HG02642 (cell line): ENCODE measurements at regions not wholly inside any gene's neighbourhood (a gene's known extent, or its start where the extent isn't known, plus 50 kb on each side); places are given as distances from the start of the nearest gene placed in this dataset.

Experiments
- ATAC-seq: cut with Tn5 transposase; IDR thresholded peaks from one replicate; pipeline ENCODE4 v1.9.1; 2021; ENCODE audit warnings: mild to moderate bottlenecking; ENCODE audit not compliant: unreplicated experiment, poor library complexity

DNA sequence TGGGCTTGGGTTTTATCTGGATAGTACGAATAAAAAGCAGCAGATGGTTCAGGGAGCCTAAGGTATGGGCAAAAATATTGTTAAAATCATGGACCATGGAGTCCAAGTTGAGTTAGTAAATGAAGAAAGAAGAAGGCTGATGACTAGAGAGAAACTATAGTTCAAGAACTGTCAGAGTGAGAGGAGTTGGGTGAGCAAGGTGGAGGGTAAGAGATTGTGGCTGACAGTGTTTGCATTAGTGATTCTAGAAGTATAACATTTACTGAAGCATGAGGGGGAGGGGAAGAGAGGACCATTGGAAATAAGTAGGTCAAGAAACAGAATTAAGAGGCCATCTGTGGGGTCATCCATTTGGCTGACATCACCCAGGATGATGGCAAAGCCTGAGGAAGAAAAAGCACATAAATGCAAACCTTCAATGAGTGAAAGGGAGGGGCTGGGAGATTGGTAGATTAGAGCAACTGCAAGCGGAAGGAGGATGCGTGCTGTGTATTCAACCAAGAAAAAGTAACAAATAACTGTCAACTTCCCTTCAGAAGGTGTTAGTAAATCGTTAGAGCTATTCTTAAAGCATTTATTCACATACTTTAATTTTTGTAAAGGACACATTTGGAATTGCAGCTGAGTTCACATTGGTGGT, 392.8 kb downstream of the TSN start:
- no peak for ATAC-seq

DNA sequence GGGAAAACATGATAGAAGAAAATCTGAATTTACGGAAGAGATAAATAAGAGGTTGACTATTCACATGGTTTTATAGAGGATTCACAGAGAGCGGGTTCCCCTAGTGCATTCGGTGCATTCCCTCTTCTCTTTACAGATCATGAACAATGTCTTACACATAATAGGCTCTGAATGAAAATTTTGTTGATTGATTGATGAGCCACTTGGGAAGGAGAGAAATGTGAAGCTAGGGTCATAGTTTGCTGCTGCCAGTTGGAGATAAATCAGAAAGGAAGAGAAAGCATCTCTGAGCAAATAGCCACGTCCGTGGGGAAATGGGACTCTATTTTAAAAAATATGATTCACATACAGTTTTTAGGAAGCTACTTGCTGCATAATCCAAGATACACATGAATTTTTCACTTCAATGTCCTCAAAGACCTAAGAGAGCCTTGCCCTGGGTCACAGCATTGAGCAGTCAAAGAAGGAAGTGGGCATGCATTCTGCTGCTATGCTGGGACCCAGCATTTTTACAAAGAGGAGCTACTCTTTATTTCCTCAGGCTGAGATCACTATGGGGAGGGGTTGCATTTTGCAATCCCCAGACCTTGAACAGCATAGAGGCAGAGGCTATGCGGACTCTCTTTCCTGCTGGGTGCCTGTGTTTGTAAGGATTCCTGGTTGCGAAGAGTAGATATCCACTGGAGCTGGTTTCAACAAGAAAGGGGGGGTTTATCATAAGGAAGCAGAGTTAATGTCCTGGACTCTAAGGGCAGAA, 395.3 kb downstream of the TSN start:
- ATAC-seq = no peak

DNA sequence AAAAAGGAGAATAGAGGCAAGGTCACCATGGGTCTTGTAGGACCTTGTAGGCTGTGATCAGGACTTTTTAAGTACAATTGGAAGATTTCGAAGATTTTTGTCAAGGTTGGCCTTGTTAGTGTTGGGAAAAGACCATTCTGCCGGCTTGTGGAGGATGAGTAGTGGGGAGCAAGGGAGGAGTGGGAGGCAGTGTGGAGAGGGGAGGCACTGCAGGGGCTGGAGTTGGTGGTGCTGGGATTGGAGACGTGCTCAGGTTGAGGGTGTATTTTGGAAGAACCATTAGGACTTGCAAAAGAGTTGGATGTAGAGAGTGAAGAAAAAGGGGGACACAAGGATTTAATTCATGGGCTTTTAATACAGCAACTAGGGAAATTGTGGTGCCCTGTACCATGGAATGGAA, 397.1 kb downstream of the TSN start:
- ATAC-seq = no peak

DNA sequence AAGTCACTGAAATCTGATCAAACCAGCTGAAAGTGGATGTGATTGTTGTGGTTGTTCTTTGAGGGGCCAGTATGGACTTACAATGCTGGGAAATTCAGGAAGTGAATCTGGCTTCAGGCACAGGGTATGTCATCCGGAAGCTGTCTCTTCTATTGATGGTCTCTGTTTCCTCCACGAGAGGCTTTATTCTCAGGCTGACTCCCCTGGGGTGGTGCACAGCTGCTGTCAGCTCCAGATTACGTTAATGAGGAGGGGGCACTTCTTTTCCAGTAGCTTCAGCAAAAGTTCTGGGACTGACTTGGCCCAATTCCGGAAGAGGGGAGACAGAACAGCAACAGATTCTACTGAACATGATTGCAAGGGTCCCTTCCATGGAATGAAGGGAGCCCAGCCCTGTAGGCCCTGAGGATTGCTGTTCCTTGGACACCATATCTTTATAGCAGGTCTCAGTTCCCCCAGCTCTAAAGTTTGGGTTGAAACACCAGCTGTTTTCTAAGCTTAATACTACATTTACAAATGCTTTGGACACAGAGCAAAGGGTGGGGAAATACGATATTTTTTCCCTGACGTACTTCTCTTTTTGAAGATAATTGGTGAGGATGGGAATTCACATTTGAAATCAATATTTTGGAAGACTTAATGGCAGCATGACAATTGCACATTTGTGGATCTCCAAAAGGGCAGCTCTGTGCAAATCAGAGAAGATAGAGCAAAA, 400.9 kb downstream of the TSN start:
- ATAC-seq = no peak

DNA sequence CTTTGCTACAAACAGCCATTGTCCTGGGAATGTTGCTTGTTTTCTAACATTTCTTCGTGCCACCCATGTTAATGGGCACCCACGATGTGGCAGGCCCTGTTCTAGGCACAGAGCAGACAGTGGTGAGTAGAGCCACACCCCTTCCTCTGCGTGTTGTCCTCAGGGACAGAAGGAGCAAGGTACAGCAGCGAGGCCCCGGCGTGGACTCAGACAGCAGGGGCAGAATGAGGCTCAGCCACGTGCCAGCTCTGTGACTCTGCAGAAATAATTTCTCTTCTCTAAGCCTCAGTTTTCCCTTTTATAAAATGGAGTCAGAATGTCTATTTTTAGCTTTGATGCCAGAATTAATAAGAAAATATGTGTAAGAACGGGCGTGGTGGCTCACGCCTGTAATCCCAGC, 401.7 kb downstream of the TSN start:
- no peak for ATAC-seq

DNA sequence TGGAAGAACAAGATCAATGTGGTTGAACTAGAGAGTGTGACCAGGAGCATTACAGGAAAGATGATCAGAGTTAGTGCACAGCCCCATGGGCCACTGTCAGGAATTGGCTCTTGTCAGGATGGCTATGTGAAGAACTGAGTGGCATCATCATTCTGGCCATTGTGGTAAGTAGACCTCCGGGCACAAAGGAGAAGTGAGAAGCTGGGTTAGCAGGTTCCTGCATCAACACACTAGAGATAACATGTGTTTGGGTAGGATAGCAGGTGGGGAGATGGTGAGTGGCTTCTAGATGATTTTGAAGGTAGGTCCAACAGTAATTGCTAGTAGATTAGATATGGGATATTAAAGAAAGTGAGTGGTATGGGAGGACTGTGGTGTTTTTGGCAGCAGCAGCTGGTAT, 408.2 kb downstream of the TSN start:
- ATAC-seq = no peak

DNA sequence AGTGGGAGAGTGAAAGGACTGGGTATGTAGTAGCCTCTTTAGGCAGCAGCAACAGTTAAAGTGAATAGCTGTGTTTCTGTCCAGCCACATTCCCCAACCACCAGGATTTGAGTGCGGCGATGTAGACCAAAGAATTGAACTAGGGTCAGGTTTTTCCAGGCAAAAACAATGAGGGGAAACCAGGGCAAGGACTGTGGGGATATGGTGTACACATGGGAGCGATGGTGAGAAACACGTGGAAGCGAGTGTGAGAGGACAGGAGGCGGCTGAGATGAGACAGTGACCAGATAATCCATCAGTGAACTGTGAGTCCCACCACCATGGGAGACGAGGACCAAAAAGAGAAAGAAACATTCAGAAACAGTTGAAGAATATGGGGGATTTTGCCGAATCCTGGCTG, 409.5 kb downstream of the TSN start:
- ATAC-seq = no peak

DNA sequence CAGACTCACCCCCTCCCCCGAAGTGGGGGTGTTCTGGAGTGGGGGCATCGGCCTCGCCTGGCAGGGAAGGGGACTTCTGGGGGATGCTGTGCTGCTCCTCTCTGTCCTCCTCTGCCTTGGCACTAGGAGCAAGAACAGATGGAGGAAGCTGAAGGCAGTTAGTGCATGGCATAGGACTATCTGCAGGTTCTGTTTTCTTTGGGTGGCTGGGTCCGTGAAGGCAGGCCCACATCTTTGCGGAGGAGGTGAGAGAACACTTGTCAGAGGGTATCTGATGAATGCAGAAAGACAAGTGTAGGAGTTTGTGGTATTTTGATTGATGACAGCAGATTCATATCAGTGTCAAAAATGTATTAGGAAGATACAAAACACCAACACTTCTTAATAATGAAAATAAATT, 411.4 kb downstream of the TSN start:
- no peak for ATAC-seq

DNA sequence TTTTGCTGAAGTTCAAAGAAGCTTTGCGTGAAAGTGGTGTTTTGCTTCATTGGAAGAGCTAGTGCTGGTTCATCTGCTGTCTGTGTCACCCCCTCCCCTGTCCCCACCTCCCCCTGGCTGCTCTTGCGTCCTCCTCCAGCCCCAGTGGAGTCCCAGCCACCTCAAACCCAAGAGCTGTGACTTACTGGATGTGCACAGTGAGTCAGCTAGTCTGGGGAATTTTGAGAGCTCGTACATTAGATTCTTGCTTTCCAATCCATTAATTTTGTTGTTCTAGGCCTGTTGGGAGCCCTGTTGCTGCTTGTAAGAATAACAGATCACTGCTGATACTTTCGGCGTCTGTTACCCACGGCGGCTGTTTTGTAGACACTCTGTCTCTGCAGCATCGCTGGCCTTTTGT, 412.1 kb downstream of the TSN start:
- ATAC-seq = no peak

DNA sequence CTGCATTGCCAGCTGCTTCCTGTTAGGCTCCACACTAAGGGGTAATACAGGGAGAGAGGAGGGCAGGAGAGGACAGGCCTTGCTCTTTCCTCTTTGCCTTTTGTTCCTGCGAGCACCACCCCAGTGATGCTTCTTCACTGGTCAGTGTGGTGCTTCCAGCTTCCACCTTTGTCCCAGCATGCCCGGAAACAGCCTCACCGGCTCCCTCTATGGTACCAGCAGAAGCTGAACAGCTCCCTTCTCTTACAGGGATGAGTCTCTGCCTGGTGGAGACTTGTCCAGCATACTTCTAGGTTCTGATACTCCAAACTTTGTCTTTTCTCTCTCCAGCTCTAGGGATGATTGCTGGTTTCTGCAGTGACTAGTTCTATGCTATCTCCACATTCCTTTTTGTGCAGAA, 413.3 kb downstream of the TSN start:
- ATAC-seq = no peak

DNA sequence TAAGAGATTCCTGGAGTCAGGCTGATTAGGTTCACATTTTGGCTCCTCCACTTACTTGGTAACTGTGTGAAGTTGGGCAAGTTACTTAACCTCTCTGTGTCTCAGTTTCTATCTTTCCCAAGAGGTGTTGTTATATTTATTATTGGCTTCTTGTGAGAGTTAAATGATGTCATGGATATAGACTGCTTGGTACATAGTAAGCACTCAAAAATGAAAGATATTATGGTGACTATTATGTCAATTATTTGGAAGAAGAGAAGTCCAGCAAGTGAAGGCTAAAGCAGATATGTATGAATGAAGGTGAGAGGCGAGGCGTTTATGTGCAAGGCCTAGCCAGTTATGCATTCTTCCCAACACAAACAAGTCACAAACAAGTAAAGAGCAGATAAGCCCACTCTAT, 417.4 kb downstream of the TSN start:
- ATAC-seq = no peak

DNA sequence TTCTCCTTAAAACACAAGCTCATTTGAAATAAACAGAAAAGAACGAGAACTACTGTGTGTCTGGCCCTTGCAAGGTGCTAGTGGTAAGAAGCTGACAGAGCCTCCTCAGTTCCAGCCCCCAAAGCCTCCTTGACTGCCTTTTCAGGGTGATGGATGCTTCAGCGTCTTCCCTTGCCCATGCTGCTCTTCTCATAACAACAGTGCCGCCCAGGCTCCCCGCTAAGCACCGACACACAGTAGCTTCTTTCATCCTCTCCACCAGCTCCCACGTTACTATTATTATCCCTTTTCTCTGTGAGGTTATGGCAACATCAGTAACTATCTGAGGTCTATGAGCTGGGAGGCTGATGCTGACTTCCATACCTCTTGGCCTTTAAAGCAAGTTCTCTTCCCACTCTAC, 418.6 kb downstream of the TSN start:
- ATAC-seq = no peak

DNA sequence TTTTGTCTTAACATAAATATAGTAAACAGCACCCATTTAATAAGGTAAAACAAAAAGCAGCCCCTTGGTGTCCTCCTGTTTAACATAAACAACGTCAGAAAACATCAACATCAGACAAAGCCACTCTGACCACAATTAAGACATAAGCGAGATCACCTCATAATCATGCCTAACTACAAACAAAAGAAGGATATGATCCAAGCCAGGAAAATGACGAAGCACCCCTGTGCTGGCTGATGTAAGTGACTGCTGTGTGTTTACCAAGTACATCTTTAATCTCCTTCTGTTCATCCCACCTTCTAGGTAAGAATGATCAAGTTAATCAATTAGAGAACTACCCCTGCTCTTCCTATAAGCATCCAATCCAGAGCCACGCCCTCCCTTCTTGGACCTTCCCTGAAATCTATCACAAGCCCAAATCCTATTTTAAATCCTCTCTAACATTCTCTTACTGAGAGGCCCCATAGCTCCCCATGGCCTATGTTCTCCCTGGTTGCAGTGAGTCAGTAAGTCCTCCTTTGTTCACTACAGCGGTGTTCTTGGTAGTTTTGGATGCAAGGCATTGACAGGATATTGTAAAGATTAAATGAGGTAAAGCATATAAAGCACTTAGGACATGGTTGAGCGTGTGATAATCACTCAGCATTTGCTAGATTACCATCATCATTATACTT, 424.2 kb downstream of the TSN start:
- ATAC-seq = no peak

DNA sequence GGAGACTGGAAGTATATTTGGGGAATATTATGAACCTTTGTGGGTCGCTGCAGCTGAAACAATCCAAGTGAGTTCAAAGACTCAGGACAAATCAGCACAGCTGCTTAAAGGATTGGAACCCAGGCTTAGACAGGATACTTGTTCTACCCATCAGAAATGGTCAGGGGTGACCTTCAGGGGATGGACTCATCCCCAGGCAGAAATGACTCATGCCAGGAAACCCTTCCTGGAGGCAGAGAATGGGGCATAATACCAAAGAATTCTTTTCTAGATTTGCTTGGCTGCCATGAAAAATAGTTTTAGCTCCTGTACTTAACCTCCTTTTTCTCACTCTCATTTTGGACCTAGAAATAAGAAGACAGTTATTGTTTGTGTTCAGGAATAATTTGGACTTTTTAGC, 425.5 kb downstream of the TSN start:
- no peak for ATAC-seq

DNA sequence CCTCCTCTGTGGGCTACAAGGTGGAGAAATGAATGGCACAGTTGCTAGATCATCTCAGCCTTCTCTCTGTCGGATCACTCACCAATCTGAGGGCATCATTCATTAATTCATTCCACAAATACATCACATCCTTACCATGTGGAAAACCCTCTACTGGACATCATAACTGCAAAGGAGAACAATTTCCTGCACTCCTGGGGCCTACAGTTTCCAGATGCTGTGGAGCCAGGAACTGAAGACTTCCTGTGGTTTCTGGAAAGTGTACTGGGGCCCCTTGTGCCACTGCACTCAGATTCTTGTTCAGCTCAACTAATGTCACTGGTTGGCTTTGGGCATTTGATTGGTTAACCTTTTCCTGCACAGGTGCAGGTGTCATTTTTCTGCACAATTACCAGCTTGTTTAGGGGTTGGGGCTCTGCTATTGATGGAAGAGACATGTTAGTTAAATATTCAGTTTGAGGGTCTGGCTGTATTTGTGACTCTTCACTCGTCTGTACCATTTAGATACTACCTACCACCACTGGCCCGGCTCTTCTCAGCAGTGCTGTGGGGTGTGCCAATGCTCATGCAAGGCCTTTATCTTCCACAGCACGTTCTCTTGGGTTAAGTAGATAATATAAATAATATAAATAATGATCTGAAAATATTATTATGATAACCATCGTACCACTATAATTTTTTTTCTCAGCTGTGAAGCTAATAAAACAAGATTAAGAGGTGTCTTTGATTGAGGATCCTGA, 427.3 kb downstream of the TSN start:
- no peak for ATAC-seq

DNA sequence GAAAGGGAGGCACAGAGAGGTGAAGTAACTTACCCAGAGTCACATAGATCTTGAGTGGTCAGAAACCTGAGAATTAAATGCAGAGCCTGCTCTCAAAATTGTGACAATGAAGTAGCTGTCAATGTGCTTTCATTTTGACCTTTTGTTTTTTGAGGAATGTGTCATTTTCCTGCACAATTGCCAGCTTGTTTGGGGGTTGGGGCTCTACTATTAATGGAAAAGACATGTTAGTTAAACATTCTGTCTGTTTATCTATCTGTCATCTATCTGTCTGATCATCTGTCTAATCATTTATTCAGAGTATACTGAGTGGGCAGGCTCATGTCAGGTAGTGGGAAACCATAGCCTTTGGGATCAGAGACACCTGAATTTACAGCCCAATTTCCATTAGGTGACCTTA, 428.4 kb downstream of the TSN start:
- no peak for ATAC-seq

DNA sequence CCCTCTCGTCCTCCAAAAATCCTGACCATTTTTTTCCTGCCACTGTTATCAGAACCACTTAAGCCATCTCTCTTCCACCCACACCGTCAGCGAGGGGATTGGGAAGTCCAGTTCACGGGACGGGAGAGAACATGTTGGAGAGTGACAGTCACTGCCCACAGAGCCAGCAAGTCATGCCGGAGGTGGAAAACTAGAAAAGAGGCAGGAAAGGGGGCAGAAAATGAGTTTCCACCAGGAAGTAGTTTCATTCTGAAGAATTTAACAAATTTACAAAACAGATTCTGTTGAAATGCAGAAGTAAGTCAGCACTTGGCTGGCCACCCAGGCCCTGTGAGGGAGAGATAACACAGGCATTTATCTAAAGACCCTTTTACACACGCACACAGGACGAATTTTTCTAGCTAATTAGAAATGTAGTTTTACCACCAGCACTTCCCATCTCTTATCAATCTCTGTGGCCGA, 431.3 kb downstream of the TSN start:
- ATAC-seq = no peak

DNA sequence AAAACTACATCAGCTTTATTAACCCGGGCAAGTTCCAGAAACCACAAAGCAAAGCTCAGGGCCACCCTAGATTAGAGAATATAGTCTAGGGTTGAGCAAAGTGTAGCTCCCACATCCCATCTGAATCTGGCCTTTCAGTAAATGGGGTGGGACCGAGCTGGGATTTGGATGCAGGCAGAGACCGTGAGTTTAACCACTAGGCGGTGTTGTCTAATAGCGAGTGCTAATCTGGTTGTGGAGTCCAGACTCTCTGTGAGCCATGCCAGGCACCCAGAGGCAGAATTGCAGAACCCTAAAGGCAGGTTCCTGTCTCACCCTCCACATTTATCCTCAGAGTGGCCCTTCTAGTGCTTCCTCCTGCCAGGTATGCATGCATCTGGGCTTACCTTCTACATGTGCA, 435.9 kb downstream of the TSN start:
- ATAC-seq = peak; percentile 68

DNA sequence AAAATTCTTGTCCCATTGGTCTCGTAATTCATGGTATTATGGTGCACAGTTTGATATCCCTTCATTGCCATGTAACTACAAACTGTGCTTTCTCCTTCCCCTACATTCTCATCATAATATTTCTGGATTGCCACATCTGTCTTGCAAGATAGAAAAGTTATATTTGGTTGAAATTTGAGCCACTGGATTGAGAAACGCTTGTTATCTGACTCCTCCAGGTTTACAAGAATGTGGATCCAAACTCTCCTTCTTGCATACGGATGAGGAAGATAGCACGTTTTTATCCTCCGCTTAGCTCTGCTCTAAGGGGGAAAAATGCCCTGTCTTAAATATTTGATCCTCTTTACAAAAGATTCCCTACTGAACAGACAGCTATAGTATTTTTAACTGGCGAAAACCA, 438.2 kb downstream of the TSN start:
- ATAC-seq = no peak

DNA sequence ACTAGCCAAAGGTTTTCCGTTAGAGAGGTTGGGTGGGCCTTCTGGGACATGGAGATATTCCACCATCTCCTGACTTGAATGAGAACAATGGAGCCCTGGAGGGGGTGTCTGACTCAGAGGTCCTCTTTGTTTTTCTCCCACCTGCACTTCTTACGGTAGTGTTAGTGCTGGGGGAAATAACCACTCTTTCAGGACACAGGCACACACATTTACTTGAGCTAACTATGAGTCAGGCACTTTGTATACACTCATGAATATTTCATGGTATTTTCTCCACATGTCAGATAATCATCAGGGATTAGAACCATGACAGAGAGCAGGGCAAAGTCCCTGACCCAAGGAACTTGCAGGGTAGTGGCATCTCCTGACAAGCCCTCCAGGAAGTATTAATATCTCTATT, 439.1 kb downstream of the TSN start:
- ATAC-seq = no peak
